ENCODE measurements at regions not wholly inside any gene's neighbourhood (a gene's known extent, or its start where the extent isn't known, plus 50 kb on each side); places are given as distances from the start of the nearest gene placed in this dataset.

DNA sequence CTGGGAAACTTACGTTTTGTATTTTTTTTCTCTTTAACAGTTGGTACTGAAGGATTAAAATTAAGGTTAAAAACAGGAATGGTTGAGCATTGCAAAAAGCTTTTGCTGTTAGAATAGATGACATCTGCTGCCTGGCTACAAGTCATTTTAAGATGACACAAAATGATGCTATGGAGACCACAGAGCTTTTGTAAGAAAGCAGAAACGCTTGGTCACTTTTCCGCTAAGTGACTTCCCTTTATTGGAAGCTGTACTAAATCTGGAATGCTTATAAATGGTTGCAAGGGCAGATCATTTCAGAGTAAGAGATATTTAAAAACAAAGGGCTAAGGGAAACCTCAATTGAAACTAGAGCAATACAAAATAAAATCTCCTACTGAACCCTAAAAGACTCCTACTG, 544.0 kb downstream of the STK39 start:
- no peak for TF ChIP-seq POLR2A (IDR thresholded peaks at IDR 0.05)
- TF ChIP-seq CTCF (IDR thresholded peaks at IDR 0.05), result no peak
